Activated effector memory CD4-positive, alpha-beta T cell treated with anti-CD3 and anti-CD28 coated beads, Interleukin-2, amount 50 U/mL, for 16 hours (primary cell): ENCODE measurements at regions not wholly inside any gene's neighbourhood (a gene's known extent, or its start where the extent isn't known, plus 50 kb on each side); places are given as distances from the start of the nearest gene placed in this dataset.
"Not testable (repeated sequence)": the region's sequence is repeated elsewhere in the genome, so short reads cannot be mapped to it uniquely, and the experiment has no call there.

Experiments
- DNase-seq: peaks from one replicate; pipeline ENCODE4 v3.0.0-alpha.2; 2020

DNA sequence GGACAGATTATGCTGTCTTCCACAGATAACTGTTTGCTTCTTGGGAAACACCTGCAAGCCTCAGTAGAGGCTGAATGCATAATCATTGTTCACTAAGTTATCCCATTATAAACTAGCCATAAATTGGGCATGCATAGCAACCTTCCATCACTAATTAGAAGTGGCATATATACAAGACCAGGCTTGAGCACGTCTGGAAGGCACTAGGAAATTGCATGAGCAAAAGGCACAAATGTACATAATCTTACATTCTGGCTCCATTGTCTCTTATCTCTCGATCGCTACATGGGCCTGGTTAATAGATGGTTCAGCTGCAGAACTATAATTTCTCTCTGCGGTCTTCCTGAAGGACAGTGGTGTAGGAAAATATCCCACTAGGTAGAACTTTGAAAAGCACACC is 679.2 kb downstream of the RPL10L start:
- DNase-seq: no peak

DNA sequence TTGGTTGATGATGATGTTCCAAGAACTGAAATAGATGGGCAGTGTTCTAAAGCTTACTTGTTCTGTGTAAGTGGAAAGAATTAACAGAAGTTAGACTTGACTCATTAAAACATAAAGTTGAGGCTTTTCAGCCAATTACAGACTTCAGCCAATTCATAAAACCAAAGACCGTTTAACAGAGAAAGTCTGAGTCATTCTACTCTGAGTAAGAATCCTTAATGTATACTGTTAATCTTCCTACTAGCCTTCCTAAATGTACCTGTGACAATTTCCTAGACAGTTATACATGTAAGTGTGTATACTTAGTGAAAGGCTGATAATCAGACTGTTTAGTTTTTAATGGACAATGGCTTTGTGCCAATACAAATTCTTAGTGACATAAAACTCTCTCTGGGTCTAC is 681.0 kb downstream of the RPL10L start:
- no peak for DNase-seq

DNA sequence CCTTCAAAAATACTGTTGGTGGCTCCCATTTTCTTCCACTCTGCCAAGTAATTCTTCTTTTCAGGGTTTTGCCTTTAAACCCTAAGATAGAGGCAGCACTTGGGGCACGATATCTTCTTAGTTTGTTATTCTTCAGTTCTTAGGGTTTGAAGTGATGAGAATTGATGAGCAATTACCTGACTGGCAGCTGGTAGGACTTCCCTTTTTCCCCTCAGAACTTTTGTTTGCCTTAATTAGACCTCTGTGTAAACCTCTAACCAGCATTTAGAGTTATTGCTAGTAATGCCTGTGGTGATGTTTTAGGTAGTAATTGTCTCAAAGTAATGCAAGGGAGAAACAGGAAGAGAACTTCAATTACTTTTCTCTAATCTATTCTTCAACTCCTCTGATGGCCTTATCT is 683.5 kb downstream of the RPL10L start:
- no peak for DNase-seq

DNA sequence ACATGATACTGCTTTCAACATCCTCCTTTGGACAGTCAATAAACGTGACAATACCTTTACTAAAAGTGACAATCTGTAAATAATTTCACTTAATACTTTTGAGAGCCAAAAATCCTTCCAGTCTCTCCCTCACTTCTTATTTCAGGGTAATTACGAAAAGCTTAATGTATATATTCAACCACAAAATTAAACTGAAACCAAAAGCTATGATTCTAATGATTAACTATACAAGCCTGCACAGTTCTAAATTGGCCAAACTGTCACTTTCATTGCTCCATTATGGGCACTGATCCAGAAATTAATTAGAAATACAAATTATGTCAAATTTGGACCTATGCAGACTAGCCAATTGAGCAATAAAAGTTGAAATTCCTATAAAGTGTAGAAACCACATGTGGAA is 696.5 kb upstream of the MIS18BP1 start:
- no peak for DNase-seq

DNA sequence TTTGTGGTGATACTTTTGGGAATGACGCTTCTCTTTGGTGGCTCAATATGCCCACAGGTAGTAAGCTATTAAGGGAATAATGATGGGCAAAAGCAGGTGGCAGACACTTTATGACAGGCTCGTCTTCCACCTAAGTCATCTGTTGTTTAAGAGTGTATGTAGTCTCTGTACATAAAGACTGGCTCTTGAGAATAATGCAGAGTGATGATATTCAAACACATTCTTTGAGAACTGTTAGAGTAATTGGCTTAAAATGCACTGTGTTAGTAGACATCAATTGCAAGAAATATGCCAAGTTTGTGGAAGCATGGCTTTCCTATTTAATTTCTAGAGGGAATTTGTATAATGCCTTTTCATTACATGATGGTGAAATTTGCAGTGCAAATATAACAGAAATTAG is 694.8 kb upstream of the MIS18BP1 start:
- DNase-seq: no peak

DNA sequence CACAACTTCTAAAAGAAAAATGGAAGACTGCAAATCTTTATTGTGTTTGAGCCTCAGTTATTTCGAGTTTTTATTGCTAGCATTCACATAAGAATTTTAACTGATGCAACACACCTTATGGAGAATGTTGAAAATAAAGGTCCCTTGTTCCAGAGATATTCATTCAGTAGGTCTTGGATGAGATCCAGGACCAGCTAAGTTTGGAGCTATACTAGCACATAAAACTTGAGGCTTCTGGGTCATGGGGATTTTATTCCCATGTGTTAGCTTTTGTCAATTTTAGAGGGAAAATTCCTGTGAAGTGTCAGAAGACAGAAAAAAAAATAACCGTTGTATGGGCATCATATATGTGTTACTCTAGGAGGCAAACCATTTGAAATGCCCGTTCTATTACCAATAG is 693.2 kb upstream of the MIS18BP1 start:
- no peak for DNase-seq

DNA sequence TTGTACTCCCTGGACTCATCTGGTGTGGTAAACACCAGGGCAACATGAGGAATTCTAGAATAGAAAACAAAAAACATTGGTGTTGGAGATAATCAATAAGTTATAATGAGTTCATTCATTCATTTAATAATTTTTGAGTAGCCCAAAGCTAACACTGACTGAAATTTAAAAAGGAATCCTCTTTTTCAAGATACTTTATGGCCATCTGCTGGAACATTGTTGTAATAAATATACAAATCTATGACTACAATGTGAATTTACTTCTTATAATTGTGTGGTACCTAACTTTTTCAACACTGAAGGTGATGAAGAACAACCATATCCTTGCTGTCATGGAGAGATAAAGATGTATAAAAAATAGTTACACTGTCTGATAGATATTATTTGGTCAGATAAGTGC is 687.3 kb upstream of the MIS18BP1 start:
- DNase-seq: no peak

DNA sequence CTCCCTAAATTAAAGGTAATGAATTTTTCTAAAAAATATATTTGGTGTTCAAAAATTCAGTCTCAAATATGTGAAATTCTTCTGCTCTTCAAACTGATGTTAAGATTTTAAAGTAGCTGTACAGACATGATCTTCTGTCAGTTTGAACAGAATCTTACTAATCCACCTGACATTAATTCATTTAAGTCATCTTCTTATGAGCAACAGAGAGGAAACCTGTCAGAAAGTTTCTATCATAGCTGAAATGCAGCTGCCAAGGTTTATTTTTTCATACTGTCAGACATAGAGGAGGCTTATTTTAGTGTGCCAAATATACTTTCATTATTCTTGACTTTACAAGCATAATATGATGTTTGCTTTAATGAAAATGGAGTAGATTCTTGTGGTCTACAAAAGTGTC is 686.6 kb upstream of the MIS18BP1 start:
- no peak for DNase-seq

DNA sequence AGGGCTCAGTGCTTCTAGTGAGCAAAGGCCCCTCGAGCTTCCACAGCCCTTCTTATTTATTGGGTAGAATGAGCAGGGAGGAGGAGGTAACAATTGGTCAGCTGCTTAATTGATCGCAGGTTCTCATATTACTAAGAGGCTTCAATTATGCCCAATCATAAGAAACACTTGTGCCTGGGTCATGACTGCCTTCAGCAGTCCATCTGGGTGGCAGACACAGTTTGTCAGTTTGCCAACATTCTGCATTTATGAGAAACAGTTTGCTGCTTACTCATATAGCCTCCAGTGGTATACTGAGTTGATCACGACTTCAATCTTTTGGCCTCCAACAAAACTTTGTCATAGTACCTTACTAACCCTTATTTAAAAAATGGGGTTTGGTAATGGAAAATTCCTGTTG is 667.0 kb upstream of the MIS18BP1 start:
- DNase-seq: not testable (repeated sequence)

DNA sequence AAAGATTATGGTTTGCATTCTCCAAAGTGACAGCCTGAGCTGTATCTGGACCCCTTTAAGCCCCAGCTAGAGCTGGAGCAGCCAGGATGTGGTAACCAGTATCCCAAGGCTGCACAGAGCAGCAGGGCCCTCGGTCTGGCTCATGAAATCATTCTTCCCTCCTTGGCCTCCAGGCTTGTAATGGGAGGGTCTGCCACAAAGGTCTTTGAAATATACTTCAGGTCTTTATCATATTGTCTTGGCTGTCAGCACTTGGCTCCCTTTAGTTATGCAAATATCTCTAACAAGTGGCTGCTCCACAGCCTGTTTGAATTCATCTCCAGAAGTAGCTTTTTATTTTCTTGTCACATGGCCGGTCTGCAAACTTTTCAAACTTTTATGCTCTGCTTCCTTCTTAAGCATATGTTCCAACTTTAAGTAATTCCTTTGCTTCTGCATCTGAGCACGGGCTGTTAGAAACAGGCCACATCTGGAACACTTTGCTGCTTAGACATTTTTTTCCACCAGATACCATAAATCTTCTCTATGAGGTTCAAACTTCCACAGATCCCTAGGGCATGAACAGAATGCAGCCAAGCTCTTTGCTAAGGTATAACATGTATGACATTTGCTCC is 663.4 kb upstream of the MIS18BP1 start:
- DNase-seq: no peak

DNA sequence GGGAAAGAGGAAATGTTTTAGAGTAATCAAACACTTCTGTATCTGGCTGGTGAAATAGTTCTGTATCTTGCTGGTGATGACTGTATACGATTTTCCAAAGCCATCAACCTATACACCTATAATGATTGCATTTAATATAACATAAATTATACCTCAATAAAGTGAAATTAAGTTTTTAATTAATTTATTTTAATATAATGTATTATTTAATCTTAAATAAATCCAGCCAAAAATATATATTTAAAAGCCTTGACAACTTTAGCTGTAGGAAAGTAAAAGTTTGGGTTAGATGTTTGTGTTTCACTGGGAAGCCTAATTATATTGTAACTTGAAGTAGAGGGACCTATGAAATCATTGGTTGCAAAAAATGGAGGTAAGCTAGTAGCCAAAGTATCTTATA is 654.8 kb upstream of the MIS18BP1 start:
- DNase-seq: no peak

DNA sequence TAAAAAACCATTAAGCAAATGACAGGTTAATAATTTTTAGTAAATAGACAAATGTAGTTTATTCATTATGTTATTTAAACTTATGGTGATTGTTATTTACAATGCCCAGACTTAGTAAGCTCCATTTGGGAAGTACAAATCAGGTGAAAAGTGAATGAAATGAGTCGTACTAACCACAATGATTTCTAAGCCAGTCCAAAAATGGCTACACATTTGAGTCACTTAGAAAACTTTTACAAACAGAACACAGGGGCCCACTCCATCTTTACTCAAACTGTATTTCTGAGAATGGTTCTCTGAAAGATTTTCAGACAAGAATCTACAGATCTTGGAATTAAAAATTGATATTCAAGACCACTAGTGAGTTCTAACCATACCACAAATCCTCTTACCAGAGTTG is 653.3 kb upstream of the MIS18BP1 start:
- DNase-seq: no peak

DNA sequence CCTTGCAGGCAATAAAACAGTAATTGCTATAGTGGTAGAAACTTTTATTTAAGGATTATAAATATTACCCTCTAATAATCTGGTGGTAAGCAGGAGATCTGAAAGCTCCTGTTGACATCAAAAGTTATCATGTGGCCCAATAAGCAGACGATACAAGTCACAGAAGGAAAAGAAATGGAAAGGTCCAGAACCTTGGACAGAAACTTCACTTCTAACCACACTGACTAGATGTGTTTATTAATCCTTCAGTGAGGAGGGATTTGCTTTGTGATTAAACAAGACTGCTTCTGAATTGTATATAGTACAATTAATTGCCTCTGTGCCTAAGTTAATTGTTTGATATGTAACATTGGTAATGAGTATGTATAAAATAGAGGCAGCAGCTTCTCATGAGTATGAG is 652.7 kb upstream of the MIS18BP1 start:
- no peak for DNase-seq

DNA sequence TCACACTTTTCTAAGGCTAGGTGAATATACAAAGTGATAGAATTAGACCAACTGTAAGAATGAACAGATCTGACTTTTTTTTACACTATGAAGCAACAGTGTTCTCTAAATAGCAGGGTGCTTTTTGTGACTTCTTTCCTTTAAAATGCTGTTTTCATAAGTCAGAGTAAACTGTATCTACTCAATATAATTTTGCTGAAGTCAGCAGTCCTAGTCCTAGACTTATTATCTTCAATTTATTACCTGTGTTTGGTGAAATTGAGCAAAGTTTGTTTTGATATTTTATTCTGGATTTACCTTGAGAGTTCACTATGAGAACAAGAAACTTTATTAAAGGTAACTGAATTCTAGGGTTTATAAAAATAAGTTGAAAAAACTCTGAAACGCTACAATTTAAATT is 651.3 kb upstream of the MIS18BP1 start:
- DNase-seq: no peak

DNA sequence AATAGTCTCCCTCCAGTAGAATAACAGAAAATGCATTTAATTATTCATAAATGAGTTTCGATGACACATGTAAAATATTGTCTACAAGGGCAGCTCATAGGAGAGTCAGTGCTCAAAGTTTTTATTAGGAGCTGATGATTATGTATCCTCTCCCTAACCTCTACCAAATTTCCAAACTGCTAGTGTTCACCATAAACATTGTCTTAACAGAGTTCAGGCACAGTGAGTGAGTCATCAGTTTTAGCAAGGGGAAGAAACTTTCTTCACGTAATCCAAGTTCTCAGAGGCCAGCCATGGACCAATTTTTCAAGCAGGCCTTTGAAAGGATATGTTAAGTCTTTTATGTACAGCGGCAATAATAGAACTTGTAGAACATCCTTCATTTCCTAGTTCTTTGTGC is 649.2 kb upstream of the MIS18BP1 start:
- DNase-seq: no peak

DNA sequence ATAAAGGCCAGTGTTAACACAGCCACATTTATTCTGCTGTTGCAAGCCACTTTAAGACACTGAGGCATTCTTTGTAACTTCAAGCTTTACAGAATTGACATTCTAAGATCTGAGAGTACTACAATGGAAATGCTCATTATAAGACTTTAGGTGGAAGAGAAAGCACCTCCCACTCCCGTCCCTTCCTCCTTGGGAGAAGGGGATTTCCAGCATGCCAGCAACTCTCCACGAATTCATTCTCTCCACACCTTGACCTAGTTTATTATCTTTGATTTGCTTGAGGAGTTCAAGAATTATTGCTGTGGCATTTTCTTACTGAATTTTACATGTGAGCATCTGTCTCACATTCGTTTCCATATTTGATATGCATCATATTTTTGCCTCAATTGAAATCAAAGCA is 644.4 kb upstream of the MIS18BP1 start:
- DNase-seq: no peak

DNA sequence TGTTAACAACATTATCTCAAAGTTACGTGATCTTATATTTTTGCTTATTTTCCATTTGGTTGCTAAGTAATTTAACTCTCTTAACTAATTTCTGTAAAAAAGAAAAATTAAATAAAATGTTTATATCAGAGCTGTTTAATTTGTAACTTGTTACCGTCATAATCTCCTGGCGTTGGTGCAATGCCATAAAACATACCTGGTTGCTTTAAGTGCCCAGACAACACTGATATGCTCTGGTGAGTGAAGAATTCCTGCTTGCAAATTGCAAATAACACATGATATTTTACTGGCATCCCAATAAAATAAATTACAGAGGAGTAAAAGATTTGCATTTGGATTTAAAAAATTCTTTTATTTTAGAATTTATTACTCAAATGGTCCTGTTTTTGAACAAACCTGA is 640.1 kb upstream of the MIS18BP1 start:
- DNase-seq: no peak

DNA sequence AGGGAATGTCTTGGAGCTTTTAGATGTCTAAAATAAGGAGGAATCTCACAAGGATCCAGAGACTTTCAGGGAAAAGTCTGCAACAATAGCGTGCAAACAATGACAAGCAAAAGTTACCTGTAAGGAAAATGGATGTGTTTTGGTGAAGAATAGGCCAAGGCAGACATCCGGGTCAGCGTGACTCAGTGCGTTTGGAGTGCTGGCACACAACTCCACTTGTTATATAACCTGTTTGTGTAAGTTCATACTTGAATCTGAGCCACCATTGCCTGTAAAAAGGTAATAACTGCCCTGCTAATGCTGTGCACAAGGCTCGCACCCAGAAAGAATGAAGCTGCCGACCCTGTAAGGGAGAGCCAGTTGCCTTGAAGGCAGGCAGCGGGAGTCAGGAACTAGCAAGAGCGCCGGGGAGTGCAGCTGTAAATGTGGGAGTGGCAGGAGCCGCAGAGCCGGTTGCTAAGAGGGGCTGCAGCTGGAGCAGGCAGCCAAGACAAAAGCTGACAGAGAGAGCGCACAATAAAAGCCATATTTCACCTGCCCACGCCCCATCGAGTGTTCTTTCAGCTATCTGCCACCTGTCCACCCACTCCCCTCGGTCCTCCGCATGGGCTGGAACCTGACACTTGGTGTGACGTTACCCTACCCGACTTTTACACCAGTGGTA is 638.5 kb upstream of the MIS18BP1 start:
- no peak for DNase-seq

DNA sequence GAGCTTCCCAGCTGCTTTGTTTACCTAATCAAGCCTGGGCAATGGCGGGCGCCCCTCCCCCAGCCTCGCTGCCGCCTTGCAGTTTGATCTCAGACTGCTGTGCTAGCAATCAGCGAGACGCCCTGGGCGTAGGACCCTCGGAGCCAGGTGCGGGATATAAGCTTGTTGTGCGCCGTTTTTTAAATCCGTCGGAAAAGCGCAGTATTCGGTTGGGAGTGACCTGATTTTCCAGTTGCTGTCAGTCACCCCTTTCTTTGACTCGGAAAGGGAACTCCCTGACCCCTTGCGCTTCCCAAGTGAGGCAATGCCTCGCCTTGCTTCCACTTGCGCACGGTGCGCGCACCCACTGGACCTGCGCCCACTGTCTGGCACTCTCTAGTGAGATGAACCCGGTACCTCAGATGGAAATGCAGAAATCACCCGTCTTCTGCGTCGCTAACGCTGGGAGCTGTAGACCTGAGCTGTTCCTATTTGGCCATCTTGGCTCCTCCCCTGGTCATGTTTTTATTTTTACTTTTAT is 635.8 kb upstream of the MIS18BP1 start:
- not testable (repeated sequence) for DNase-seq

DNA sequence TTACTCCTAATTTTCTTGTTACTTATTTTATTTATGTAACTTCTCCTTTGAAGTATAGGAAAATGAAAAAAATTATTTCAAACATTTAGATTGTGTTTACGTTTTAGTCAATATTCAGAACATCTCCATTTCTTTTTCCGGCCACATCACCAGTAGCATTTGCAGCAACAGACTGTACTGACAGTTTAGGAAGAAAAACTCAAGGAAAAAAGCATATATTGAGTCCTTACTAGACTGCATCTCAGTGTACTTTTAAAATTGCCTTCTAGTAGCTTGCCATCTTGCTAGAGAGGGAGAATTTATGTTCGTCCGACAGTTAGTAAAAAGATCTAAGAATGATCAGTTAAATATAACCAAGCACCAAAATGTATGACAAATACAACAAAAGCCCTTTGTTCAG is 625.0 kb upstream of the MIS18BP1 start:
- DNase-seq: no peak

DNA sequence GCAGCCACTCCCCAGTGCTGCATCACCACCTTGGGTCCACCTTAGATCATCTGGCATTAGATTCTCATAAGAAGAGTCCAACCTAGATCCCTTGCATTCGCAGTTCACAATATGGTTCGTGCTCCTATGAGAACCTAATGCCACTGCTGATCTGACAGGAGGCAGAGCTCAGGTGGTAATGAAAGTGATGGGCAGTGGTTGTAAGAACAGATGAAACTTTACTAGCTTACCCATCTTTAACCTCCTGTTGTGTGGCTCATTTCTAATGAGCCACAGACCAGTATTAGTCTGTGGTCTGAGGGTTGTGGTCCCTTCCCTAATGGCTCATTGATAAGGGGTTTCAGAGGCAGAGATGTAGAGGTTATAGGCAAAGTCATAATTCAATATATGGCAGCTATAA is 615.9 kb upstream of the MIS18BP1 start:
- DNase-seq: no peak

DNA sequence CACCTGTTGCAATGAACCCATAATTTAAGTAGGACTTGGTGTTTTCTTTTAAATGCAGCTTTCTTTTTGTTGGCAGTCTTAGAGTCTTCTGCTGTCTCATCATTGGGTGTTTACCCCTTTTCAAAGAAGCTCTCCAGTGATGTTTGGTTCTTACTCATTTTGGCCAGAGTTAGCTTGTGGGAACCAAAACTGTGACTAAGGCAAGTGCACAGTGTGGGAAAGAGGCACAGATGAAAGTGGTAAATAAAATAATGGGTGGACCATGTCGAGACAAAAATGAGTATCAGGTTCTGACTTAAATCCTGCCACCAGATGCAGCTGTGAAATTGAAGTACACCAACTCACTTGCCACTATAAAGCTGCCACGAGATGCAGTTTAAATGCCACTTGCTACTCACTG is 615.4 kb upstream of the MIS18BP1 start:
- DNase-seq: no peak

DNA sequence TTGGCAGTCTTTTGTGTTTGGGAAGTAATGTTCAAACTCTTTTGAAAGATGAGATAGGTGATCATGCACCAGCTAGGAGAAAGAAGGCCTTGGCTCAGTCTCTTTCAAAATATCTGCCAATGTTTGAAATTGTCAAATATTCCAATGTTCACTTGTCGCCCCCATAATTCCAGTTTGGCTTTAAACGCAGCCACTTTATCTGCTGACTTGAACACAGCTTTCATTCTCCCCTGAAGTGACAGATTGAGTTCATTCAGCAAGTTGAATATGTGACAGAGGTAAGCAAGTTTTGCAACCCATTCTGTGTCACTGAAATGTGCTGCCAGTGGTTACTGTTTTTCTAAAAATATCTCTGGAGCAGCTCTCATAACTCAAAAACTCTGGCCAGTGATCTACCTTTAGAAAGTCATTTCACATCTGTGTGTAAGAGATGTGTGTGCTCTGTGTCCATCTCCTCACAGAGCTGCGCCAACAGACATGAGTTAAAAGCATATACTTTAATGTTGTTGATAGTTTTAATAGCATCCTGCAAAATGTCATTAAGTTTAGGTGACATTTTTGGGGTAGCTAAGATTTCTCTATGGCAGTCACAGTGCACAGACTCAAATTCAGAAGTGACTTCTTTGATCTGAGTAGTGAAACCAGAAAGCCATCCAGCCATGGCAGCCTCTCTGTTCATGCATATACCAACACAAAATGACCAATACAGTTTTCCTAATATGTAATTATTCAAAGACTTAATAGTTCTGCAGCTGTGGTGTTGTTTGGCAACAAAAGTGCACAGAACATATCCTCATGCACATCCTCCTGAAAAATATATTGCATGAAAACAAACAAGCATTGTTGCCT is 614.3 kb upstream of the MIS18BP1 start:
- no peak for DNase-seq

DNA sequence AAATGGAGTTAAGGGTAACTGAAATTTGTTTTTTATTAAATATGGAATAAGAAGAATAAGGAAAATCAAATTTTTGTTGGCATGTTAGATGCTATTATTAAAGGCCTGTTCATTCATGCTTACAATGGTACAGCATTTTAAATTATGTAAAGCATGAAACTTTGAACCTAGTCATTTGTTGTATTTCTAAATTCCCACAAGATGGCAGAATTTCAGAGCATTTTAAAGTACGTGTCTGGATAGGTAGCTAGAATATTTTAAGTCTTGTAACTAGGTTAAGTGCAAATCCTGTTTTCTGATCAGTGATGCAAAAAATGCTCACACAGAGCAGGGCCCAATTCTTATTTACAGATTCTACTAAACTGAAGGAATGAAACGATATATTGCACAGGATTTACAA is 585.6 kb upstream of the MIS18BP1 start:
- no peak for DNase-seq
